ENCODE measurements at regions not wholly inside any gene's neighbourhood (a gene's known extent, or its start where the extent isn't known, plus 50 kb on each side); places are given as distances from the start of the nearest gene placed in this dataset.
A peak's percentile ranks its signal among the peaks of the same experiment; 100 is the strongest.
"Not testable (repeated sequence)": the region's sequence is repeated elsewhere in the genome, so short reads cannot be mapped to it uniquely, and the experiment has no call there.

- no peak for DNase-seq (ENCODE audit: low read depth in 4 of 4, low spot score in 3 of 4)
Measured at GRCh38 chr6:76861403-76861802, 601.9 kb downstream of the HTR1B start.

GRCh38 chr6:76856065-76856464 lies 607.2 kb downstream of the HTR1B start:
- no peak for DNase-seq (ENCODE audit: low read depth in 4 of 4, low spot score in 3 of 4)

GRCh38 chr6:76852776-76853175 lies 610.5 kb downstream of the HTR1B start:
- DNase-seq (ENCODE audit: low read depth in 4 of 4, low spot score in 3 of 4) = no peak

GRCh38 chr6:76849274-76849970 lies 613.9 kb downstream of the HTR1B start:
- DNase-seq (ENCODE audit: low read depth in 4 of 4, low spot score in 3 of 4) = peak in 2 of 4 donors; percentile 6 to 8

- DNase-seq (ENCODE audit: low read depth in 4 of 4, low spot score in 3 of 4) = no peak
Measured at GRCh38 chr6:76843054-76843822, 620.1 kb downstream of the HTR1B start.

- no peak for DNase-seq (ENCODE audit: low read depth in 4 of 4, low spot score in 3 of 4)
Measured at GRCh38 chr6:76840865-76841264, 622.4 kb downstream of the HTR1B start.

- no peak for DNase-seq (ENCODE audit: low read depth in 4 of 4, low spot score in 3 of 4)
Measured at GRCh38 chr6:76840041-76840745, 623.1 kb downstream of the HTR1B start.

- DNase-seq (ENCODE audit: low read depth in 4 of 4, low spot score in 3 of 4) = no peak
Measured at GRCh38 chr6:76839505-76839904, 623.8 kb downstream of the HTR1B start.

- no peak for DNase-seq (ENCODE audit: low read depth in 4 of 4, low spot score in 3 of 4)
Measured at GRCh38 chr6:76837564-76837963, 625.7 kb downstream of the HTR1B start.

- no peak for DNase-seq (ENCODE audit: low read depth in 4 of 4, low spot score in 3 of 4)
Measured at GRCh38 chr6:76835695-76836094, 627.6 kb downstream of the HTR1B start.

GRCh38 chr6:76835293-76835692 lies 628.0 kb downstream of the HTR1B start:
- no peak for DNase-seq (ENCODE audit: low read depth in 4 of 4, low spot score in 3 of 4)

GRCh38 chr6:76834399-76834798 lies 628.9 kb downstream of the HTR1B start:
- DNase-seq (ENCODE audit: low read depth in 4 of 4, low spot score in 3 of 4) = no peak

- DNase-seq (ENCODE audit: low read depth in 4 of 4, low spot score in 3 of 4) = no peak
Measured at GRCh38 chr6:76831299-76831698, 632.0 kb downstream of the HTR1B start.

- DNase-seq (ENCODE audit: low read depth in 4 of 4, low spot score in 3 of 4) = not testable (repeated sequence)
Measured at GRCh38 chr6:76823578-76823977, 639.7 kb downstream of the HTR1B start.

GRCh38 chr6:76818451-76818850 lies 644.8 kb downstream of the HTR1B start:
- no peak for DNase-seq (ENCODE audit: low read depth in 4 of 4, low spot score in 3 of 4)

- DNase-seq (ENCODE audit: low read depth in 4 of 4, low spot score in 3 of 4) = no peak
Measured at GRCh38 chr6:76817429-76817828, 645.9 kb downstream of the HTR1B start.

- DNase-seq (ENCODE audit: low read depth in 4 of 4, low spot score in 3 of 4) = no peak
Measured at GRCh38 chr6:76814496-76815458, 648.5 kb downstream of the HTR1B start.

- no peak for DNase-seq (ENCODE audit: low read depth in 4 of 4, low spot score in 3 of 4)
Measured at GRCh38 chr6:76810286-76810685, 653.0 kb downstream of the HTR1B start.

- no peak for DNase-seq (ENCODE audit: low read depth in 4 of 4, low spot score in 3 of 4)
Measured at GRCh38 chr6:76803038-76803580, 660.2 kb downstream of the HTR1B start.

- no peak for DNase-seq (ENCODE audit: low read depth in 4 of 4, low spot score in 3 of 4)
Measured at GRCh38 chr6:76792394-76792793, 670.9 kb downstream of the HTR1B start.
